H9 (cell line): ENCODE measurements at regions not wholly inside any gene's neighbourhood (a gene's known extent, or its start where the extent isn't known, plus 50 kb on each side); places are given as distances from the start of the nearest gene placed in this dataset.

Experiments used
- DNase-seq: peaks from one replicate; pipeline ENCODE4 v3.0.0-alpha.2; 2017
- H2AFZ ChIP-seq: one replicate; pipeline ENCODE4 v1.6.1; 2013; ENCODE audit warnings: mild to moderate bottlenecking, low read length, control low read depth, moderate library complexity
- H2AK5ac ChIP-seq: 2 replicates; pipeline ENCODE4 v1.6.1; 2013; ENCODE audit warnings: low read length, control low read depth, mixed read lengths; ENCODE audit not compliant: insufficient read length
- H2BK120ac ChIP-seq: one replicate; pipeline ENCODE4 v1.6.1; 2013; ENCODE audit warnings: low read depth, mild to moderate bottlenecking, low read length, control low read depth, inconsistent platforms; ENCODE audit not compliant: poor library complexity, severe bottlenecking
- H2BK12ac ChIP-seq: 2 replicates; pipeline ENCODE4 v1.6.1; 2013; ENCODE audit warnings: low read length, control low read depth, mixed read lengths, low read depth; ENCODE audit not compliant: insufficient read length
- H2BK15ac ChIP-seq: 2 replicates; pipeline ENCODE4 v1.6.1; 2013; ENCODE audit warnings: low read depth, low read length, control low read depth
- H2BK20ac ChIP-seq: one replicate; pipeline ENCODE4 v1.6.1; 2013; ENCODE audit warnings: low read depth, mild to moderate bottlenecking, low read length, control low read depth, inconsistent platforms; ENCODE audit not compliant: poor library complexity, severe bottlenecking
- H2BK5ac ChIP-seq: 2 replicates; pipeline ENCODE4 v1.6.1; 2013; ENCODE audit warnings: low read length, control low read depth, mixed read lengths; ENCODE audit not compliant: insufficient read length
- H3K14ac ChIP-seq: 2 replicates; pipeline ENCODE4 v1.6.1; 2013; ENCODE audit warnings: low read length, control low read depth; ENCODE audit not compliant: insufficient read depth
- H3K18ac ChIP-seq: 2 replicates; pipeline ENCODE4 v1.6.1; 2013; ENCODE audit warnings: low read depth, mild to moderate bottlenecking, mixed read lengths, low read length, control low read depth; ENCODE audit not compliant: insufficient read length
- H3K23ac ChIP-seq: 2 replicates; pipeline ENCODE4 v1.6.1; 2013; ENCODE audit warnings: low read length, control low read depth, mixed read lengths, low read depth; ENCODE audit not compliant: insufficient read length
- H3K23me2 ChIP-seq: 2 replicates; pipeline ENCODE4 v1.6.1; 2013; ENCODE audit warnings: low read depth, mild to moderate bottlenecking, mixed read lengths, low read length, control low read depth; ENCODE audit not compliant: insufficient read length, poor library complexity, severe bottlenecking
- H3K27ac ChIP-seq: 2 replicates; pipeline ENCODE4 v1.5.1; 2013; ENCODE audit warnings: low read length, control low read depth, mixed read lengths, low read depth; ENCODE audit not compliant: insufficient read length
- H3K27me3 ChIP-seq: 2 replicates; pipeline ENCODE4 v1.6.1; 2013; ENCODE audit warnings: low read length, control low read depth, inconsistent platforms; ENCODE audit not compliant: insufficient read depth
- H3K4ac ChIP-seq: 2 replicates; pipeline ENCODE4 v1.6.1; 2013; ENCODE audit warnings: low read depth, mild to moderate bottlenecking, control low read depth, inconsistent platforms, low read length, moderate library complexity
- H3K4me1 ChIP-seq: 2 replicates; pipeline ENCODE4 v1.6.1; 2013; ENCODE audit warnings: low read length, control low read depth, inconsistent platforms; ENCODE audit not compliant: insufficient read depth
- H3K4me2 ChIP-seq: 2 replicates; pipeline ENCODE4 v1.6.1; 2013; ENCODE audit warnings: low read length, control low read depth, mixed read lengths; ENCODE audit not compliant: insufficient read length, insufficient read depth
- H3K56ac ChIP-seq: 2 replicates; pipeline ENCODE4 v1.6.1; 2013; ENCODE audit warnings: low read depth, mild to moderate bottlenecking, mixed read lengths, low read length, control low read depth; ENCODE audit not compliant: insufficient read length
- H3K79me1 ChIP-seq: 2 replicates; pipeline ENCODE4 v1.6.1; 2013; ENCODE audit warnings: low read depth, mild to moderate bottlenecking, moderate library complexity, low read length, control low read depth, inconsistent platforms; ENCODE audit not compliant: insufficient read depth, poor library complexity, severe bottlenecking
- H3K79me2 ChIP-seq: 2 replicates; pipeline ENCODE4 v1.6.1; 2013; ENCODE audit warnings: low read length, control low read depth, inconsistent platforms; ENCODE audit not compliant: insufficient read depth
- H3K9ac ChIP-seq: 2 replicates; pipeline ENCODE4 v1.6.1; 2013; ENCODE audit warnings: low read length, control low read depth, mixed read lengths; ENCODE audit not compliant: insufficient read length; ENCODE audit errors: extremely low read depth
- H3K9me3 ChIP-seq: one replicate; pipeline ENCODE4 v1.6.1; 2013; ENCODE audit warnings: low read depth, low read length, inconsistent platforms; ENCODE audit not compliant: control insufficient read depth
- H3T11ph ChIP-seq: one replicate; pipeline ENCODE4 v1.6.1; 2013; ENCODE audit warnings: mild to moderate bottlenecking, low read length, control low read depth, inconsistent platforms
- H4K20me1 ChIP-seq: one replicate; pipeline ENCODE4 v1.6.1; 2013; ENCODE audit not compliant: control insufficient read depth, insufficient read length, insufficient read depth
- H4K5ac ChIP-seq: 2 replicates; pipeline ENCODE4 v1.6.1; 2013; ENCODE audit warnings: low read depth, mild to moderate bottlenecking, mixed read lengths, low read length, control low read depth; ENCODE audit not compliant: insufficient read length
- H4K8ac ChIP-seq: replicated peaks from 2 replicates; pipeline ENCODE4 v1.6.1; 2013; ENCODE audit warnings: low read length, control low read depth, mixed read lengths, low read depth; ENCODE audit not compliant: insufficient read length
- H4K91ac ChIP-seq: 2 replicates; pipeline ENCODE4 v1.6.1; 2013; ENCODE audit warnings: low read depth, mild to moderate bottlenecking, moderate library complexity, mixed read lengths, low read length, control low read depth; ENCODE audit not compliant: insufficient read length
- H3K27ac Mint-ChIP-seq, 3 experiments: 2 replicates in 2 of 3; 3 replicates in 1 of 3; pipeline ENCODE4 v1.8.0; 2020 to 2021; ENCODE audit warnings: mixed read lengths in 3 of 3, mild to moderate bottlenecking in 1 of 3, moderate library complexity in 1 of 3
- H3K27me3 Mint-ChIP-seq: 2 replicates; pipeline ENCODE4 v1.8.0; 2021; ENCODE audit warnings: low read depth, mild to moderate bottlenecking, moderate library complexity, mixed read lengths
- H3K36me3 Mint-ChIP-seq, 3 experiments: 2 replicates in 2 of 3; 3 replicates in 1 of 3; pipeline ENCODE4 v1.8.0; 2020 to 2021; ENCODE audit warnings: low read depth in 3 of 3, mixed read lengths in 3 of 3; ENCODE audit not compliant: insufficient read depth in 1 of 3
- H3K4me1 Mint-ChIP-seq, 2 experiments: 2 replicates each; pipeline ENCODE4 v1.8.0; 2020; ENCODE audit warnings: mixed read lengths in 2 of 2
- H3K4me3 Mint-ChIP-seq, 2 experiments: 2 replicates in 1 of 2; 3 replicates in 1 of 2; pipeline ENCODE4 v1.8.0; 2020 to 2021; ENCODE audit warnings: mild to moderate bottlenecking in 2 of 2, mixed read lengths in 2 of 2, moderate library complexity in 1 of 2
- H3K9me3 Mint-ChIP-seq, 2 experiments: 2 replicates in 1 of 2; 3 replicates in 1 of 2; pipeline ENCODE4 v1.8.0; 2020; ENCODE audit warnings: mild to moderate bottlenecking in 2 of 2, mixed read lengths in 2 of 2, moderate library complexity in 1 of 2
- WGBS: extraction: QIAGEN DNeasy Blood & Tissue Kit; methylation state at CpG from one replicate; pipeline ENCODE4 v1.1.7; 2013; ENCODE audit warnings: missing lambda C conversion rate, low lambda C conversion rate, mixed read lengths; ENCODE audit not compliant: insufficient read length; ENCODE audit errors: extremely low coverage; 5-methylcytosine and 5-hydroxymethylcytosine counted together
- TF ChIP-seq, protein P1 (sequence below): fragments of 200-600 bp; sonication (generic); conservative IDR thresholded peaks from 3 replicates; pipeline ENCODE4 v1.8.0; 2021; ENCODE audit warnings: antibody characterized with exemption, mild to moderate bottlenecking

DNA sequence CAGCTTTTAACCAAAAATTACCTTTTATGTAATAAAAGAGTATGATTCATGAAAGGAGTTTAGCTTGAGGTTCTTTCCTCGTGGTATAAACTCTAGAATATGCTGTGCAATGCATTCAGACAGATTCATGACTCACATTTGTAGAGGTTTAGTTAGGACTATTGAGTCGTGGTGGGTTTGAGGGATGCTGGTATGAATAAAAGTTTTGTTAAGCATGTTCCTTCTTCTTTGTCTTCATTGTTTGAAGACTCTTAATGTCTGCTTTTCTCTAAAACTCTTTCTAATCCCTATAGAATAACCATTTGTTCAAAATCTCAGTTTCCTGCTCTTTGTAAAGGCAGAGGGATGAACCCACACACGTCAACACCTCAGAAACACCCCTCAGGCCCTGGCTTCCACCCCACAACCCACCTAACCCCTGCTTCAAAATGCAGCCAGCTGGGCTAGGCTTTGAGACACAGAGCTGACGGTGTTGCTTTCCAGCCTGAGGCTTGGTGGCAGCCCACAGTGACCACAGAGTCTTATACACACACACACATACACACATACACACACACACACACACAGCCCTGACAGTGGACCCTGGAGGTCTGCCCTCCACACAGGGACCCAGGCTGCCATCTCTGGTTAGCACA, 69.0 kb upstream of the IRX1 start:
- Histone ChIP-seq H2BK120ac (no peak overlapping the region), H2AFZ (no peak overlapping the region), H3K56ac (no peak overlapping the region), H3K79me2 (no peaks in the 10 kb centered on the region), H2BK20ac (no peak overlapping the region), H3K27me3 (no peaks in the 10 kb centered on the region), H3K14ac (no peak overlapping the region), H3K4ac (no peak overlapping the region), H2BK5ac (no peak overlapping the region), H3K9ac (no peak overlapping the region), H4K5ac (no peak overlapping the region), H3K18ac (no peak overlapping the region), H3K4me2 (no peak overlapping the region), H3K23me2 (no peaks in the 10 kb centered on the region), H3K9me3 (no peaks in the 10 kb centered on the region), H3K4me1 (peaks cover 5% of the 10 kb centered on the region), H2BK15ac (no peak overlapping the region), H3K79me1 (no peaks in the 10 kb centered on the region), H3K23ac (no peak overlapping the region), H4K20me1 (peaks cover 2% of the 10 kb centered on the region), H2BK12ac (no peak overlapping the region), H3T11ph (no peak overlapping the region), H4K91ac (no peak overlapping the region), H2AK5ac (no peak overlapping the region), H3K27ac (no peak overlapping the region), H4K8ac (no peak overlapping the region)
- TF ChIP-seq, protein P1, sequence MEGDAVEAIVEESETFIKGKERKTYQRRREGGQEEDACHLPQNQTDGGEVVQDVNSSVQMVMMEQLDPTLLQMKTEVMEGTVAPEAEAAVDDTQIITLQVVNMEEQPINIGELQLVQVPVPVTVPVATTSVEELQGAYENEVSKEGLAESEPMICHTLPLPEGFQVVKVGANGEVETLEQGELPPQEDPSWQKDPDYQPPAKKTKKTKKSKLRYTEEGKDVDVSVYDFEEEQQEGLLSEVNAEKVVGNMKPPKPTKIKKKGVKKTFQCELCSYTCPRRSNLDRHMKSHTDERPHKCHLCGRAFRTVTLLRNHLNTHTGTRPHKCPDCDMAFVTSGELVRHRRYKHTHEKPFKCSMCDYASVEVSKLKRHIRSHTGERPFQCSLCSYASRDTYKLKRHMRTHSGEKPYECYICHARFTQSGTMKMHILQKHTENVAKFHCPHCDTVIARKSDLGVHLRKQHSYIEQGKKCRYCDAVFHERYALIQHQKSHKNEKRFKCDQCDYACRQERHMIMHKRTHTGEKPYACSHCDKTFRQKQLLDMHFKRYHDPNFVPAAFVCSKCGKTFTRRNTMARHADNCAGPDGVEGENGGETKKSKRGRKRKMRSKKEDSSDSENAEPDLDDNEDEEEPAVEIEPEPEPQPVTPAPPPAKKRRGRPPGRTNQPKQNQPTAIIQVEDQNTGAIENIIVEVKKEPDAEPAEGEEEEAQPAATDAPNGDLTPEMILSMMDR = no peak
- H3K9me3 Mint-ChIP-seq = peaks cover 5 to 13% of the 10 kb centered on the region in 2 experiments; a peak in 3 of 5 replicates
- H3K4me1 Mint-ChIP-seq = peaks cover 21 to 29% of the 10 kb centered on the region in 2 experiments
- H3K27me3 Mint-ChIP-seq = no peaks in the 10 kb centered on the region; the same call in none of the 2 replicates
- H3K27ac Mint-ChIP-seq = no peak overlapping the region; a peak in 2 of 7 replicates
- WGBS = no CpG with 5 or more reads among the region's 4 CpGs
- H3K4me3 Mint-ChIP-seq = no peak overlapping the region
- no peak for DNase-seq
- peaks cover 0 to 5% (median 2%) of the 10 kb centered on the region in 3 experiments; a peak in 3 of 7 replicates for H3K36me3 Mint-ChIP-seq
